Activated T-helper 9 cell treated with anti-CD3 and anti-CD28 coated beads, Interleukin-2, amount 50 U/mL, for 16 hours (primary cell): ENCODE measurements at regions not wholly inside any gene's neighbourhood (a gene's known extent, or its start where the extent isn't known, plus 50 kb on each side); places are given as distances from the start of the nearest gene placed in this dataset.
A peak's percentile ranks its signal among the peaks of the same experiment; 100 is the strongest.
"Not testable (repeated sequence)": the region's sequence is repeated elsewhere in the genome, so short reads cannot be mapped to it uniquely, and the experiment has no call there.

Experiments
- DNase-seq: peaks from one replicate; pipeline ENCODE4 v3.0.0-alpha.2; 2020; ENCODE audit warnings: low read depth

GRCh38 chr9:78438211-78438610 lies 141.3 kb downstream of the PSAT1 start:
- no peak for DNase-seq

DNA sequence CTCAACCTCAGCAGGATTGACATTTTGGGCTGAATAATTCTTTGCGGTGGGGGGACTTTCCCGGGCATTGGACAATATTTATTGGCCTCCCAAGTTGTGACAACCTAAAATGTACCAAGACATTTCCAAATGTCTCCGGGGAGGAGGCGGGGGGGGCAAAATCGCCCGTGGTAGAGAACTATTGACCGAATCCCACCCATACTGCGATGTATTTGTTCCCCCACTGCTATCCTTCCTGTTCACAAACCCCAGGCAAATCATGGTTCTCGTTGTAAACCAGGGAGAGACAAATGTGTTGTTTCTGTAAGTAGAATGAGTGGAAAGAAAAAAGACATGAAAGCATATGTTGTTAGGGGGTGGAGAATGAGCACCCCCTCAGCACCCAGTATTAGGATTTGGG lies 141.9 kb downstream of the PSAT1 start:
- DNase-seq, result no peak

GRCh38 chr9:78439190-78439865 lies 142.4 kb downstream of the PSAT1 start:
- DNase-seq, result peak; percentile 38

- no peak for DNase-seq
Observed at GRCh38 chr9:78439866-78440830, 143.2 kb downstream of the PSAT1 start.

DNA sequence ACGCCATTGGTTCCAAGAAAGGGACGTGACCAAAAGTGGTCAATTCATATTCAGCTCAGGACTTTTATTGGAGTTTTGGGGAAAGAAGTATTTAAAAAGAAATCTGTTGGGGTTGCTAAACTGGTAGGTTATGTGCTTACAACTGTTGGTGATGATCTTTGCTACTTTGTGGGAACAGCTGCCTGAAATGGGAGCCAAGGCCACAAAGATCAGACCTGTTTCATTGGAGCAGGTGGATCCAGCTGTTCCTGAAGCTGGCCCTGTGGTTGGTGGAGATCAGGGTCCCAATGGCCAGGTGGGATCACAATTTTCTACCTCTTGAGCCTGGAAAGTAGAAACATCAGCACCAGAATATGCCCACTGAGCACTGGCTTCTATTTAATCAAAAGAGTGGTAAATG lies 144.5 kb downstream of the PSAT1 start:
- no peak for DNase-seq

- no peak for DNase-seq
Observed at GRCh38 chr9:78441822-78442431, 145.0 kb downstream of the PSAT1 start.

DNA sequence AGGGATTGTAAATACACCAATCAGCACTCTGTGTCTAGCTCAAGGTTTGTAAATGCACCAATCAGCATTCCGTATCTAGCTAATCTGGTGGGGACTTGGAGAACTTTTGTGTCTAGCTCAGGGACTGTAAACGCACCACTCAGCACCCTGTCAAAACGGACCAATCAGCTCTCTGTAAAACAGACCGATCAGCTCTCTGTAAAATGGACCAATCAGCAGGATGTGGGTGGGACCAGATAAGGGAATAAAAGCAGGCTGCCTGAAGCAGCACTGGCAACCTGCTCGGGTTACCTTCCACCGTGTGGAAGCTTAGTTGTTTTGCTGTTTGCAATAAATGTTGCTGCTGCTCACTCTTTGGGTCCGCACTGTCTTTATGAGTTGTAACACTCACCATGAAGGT lies 145.7 kb downstream of the PSAT1 start:
- DNase-seq, result not testable (repeated sequence)

GRCh38 chr9:78443946-78444345 lies 147.0 kb downstream of the PSAT1 start:
- DNase-seq, result no peak

DNA sequence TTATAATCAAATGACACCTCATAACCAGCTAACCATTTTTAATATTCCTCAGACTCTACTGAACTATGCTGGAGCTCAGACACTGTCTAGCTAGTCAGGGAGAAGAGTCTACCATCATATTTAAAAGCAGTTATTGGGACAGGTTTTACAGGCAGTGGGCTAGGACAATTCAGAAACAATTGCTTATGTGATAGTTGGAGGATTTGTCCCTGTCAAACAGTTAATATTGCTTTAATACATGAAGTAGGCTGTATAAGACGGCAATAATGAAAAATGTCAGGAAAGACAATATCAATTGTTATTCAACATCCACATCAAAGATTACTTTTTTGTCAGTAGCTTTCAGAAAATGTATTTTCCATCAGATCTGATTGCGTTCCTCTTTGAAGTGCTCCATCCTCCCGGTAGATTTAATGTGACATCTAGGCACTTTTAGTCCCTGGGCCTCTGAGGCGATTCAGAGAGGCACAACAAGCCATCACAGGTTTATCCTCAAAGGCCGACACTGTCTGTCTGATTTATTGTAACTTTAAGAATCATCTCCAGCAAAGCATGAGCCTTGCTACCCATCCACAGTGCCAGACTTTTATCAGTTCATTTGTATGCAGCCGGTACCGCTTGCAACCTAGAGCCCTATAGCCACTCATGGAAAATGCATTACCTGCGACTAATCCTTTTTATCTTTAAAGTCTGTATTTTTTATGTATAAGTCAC lies 152.2 kb downstream of the PSAT1 start:
- no peak for DNase-seq

DNA sequence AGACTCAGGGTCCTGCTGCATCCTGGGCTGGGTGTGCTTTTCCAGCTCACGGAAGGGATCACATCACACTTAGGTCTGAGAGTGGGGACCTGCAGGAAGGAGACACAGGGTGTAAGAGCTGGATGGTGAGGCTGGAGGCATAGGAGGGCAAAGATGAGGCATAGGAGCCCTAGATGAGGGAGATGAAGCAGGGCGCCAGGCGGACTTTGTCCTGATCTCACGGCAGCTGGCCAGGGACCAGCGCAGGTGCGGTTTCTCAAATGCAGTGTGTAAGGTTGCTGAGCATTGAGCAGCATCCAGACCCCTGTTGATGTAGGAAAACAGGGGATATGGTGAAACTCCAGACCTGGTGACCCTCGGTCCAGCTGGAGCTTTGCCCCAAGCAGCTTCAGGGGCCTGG lies 156.5 kb downstream of the PSAT1 start:
- no peak for DNase-seq

DNA sequence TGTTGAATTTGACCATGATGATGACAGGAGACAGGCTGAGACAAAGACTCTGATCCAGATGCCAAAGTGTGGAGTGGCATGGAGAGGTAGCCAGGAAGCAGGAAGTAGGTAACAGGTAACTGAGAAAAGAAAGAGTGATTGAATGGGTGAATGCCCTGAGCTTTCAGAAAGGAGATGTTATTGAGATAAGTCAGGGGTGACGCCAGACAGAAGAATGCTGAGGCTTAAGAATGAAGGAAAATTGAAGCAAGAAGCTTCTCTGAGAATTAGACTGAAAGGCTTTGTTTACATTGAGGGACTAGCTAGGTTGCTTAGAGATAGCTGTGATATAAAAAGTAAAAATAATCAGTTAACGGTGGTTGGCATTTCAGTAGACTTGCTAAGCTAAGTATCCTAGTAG lies 165.7 kb downstream of the PSAT1 start:
- no peak for DNase-seq

DNA sequence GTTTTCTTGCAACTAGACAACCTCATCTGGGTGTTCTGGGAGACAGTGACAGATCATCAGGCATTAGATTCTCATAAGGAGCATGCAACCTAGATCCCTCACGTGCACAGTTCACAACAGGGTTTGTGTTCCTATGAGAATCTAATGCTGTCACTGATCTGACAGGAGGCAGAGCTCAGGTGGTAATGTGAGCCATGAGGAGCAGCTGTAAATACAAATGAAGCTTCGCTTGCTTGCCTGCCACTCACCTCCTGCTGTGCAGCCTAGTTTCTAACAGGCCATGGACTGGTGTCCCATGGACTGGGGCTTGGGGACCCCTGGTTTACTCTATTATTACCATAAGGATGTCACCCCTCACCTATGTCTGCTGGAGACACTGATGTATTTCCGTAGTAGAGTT lies 166.8 kb downstream of the PSAT1 start:
- no peak for DNase-seq

GRCh38 chr9:78468231-78468630 lies 171.3 kb downstream of the PSAT1 start:
- no peak for DNase-seq

DNA sequence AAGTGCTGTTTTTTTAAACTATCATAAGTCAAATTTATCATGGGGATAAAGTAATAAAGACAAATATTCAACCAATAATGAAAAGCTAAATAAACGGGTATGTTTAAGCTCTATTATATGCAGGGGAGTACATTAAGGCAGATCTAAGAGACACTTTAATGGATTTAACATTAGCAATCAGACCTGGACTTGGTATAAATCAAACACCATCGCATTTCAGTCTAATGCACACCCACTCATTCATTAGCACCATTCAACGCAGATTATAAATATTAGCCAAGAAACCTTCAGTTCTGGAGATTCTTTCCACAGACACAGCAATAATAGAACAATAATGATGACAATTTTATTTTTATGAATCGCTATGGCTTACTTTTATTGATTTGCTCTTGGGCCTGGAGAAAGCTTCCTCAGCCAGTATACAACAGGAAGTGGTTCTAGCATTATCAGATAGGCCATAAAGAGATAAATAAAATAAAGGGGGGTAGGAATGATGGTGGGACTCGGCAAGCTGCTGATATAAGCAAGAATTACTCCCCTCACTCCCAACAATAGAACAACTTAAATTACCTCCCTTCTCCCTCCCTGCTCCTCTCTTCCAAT lies 172.2 kb downstream of the PSAT1 start:
- no peak for DNase-seq

DNA sequence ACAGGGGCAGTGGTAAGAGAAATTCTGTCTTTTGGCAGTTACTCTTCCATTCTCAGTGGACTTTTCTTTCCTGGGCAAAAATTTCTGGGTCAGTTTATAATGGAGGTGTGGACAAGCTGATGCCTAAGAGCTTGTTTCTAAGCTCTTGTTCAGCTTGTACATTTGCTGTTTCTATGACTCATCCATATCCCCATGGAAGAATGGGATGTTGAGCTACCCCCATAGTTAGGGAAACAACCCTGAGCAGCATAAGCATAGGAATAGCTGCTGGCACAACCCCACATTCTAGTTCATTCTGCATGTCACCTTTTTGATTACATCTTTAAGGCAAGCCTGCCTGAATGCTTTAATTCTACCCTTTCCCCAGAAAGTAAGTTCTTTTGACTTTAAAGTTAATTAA lies 173.3 kb downstream of the PSAT1 start:
- no peak for DNase-seq

DNA sequence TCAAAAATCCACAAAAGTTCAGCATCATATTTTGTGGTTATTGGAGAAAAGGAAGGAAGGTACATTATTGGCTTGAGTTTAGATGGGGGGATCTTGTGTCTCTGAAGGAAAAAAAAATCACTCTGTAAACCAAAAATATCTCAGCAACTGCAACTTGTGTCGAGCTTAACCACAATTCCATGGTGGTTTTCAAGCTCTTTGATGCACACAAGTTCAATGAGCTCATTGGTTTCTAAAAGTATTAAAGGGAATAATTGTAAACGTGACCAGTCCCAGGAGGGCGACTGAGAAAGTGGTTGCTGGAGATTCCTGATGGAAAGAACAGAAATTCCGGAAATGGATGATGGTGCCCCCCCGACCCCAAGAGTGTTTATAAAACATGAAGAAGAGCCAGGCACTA lies 173.8 kb downstream of the PSAT1 start:
- no peak for DNase-seq

GRCh38 chr9:78472111-78472510 lies 175.2 kb downstream of the PSAT1 start:
- DNase-seq, result no peak

DNA sequence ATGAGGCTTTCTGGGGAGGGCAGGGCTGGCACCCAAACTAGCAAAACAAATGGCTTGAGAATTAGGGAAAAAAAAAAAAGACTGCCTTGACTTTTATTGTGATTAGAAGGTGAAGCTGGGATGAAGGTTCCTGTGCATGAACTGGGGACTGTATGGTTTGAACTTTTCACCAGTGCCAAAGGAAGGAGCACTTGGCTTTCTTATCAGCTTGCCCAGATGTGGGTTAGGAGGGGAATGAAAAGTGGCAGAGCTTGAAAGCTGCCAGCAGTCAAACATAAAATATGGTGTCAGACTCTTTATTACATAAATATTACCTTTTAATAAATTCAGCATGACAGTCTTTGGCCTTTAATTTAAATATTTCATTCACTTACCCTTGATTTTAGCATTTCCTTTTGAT lies 182.5 kb downstream of the PSAT1 start:
- no peak for DNase-seq

DNA sequence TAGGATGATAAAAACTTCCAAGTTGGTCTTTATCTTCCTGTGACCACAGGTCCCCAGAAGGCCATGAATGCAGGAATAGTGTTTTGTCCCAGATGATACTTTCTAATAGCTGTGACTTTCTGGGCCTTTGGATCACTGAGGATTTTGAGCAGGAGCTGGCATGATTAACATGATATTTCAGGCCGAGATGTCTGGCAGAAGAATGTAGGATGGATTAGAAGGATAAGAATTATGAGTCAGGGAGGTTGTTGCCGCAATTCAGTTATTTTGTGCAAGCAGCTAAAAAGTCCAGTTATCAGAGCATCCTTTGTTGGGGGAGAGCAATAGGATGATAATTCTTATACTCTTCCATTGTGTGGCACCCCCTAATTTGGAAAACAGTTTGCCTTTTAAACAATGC lies 189.7 kb downstream of the PSAT1 start:
- no peak for DNase-seq

DNA sequence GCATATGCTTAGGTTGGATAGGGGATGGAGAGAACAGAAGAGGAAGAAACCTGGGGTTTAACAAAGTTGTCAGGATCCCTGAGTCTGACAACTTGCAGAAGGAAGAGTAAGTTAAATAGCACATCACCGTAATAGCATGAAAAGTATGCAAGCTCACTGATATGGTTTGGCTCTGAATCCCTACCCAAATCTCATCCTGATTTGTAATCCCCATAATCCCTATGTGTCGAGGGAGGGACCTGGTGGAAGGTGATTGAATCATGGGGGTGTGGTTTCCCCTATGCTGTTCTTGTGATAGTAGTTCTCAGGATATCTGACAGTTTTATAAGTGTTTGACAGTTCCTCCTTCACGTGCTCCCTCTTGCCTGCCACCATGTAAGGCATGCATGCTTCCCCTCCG lies 193.3 kb downstream of the PSAT1 start:
- no peak for DNase-seq

DNA sequence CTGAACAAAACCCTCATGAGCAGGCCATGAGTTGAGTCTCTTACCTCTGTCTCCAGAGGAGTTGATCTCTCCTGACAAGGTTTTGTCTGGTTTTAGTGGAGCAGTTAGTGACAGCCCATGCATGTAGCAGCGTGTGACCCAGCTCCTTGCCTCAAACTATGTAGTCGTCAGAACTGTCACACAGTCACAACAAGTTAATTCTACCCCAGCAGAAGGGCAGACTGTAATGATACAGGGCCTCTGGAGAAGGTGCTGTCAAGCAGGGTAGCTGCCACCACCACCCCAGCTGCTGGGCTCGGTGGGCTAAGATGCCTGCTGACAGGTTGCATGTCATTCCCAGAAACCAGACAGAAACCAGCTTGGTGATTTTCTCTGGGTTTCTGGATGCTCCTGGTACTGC lies 194.5 kb downstream of the PSAT1 start:
- DNase-seq, result no peak

DNA sequence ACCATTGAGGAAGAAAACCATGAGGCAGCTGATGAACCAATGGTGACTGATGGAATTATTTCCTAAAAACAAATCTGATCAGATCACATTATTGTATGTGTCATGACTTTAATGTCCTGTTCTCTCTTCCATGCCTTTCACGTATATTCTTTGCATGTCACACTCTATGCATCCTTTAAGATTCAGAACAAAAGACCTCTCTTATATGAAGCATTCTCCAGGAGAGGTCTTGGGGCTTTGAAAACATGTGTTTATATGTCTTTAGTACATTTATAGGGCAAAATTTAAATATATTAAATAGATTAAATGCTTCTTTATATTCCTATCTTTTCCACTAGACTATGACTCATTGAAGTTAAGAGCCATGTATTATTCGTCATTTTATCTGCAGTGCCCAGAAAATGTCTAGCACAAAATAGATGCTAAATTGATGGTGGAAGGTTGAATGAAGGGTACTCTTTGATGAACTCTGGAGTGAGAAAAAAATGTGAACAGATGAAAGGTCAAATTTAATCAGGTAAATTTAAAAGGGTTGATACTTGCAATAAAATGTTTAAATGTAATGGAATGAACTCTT lies 196.3 kb downstream of the PSAT1 start:
- DNase-seq, result no peak
